Right lobe of liver (tissue), 4 donors: ENCODE measurements at regions not wholly inside any gene's neighbourhood (a gene's known extent, or its start where the extent isn't known, plus 50 kb on each side); places are given as distances from the start of the nearest gene placed in this dataset.

Experiments
- POLR2A ChIP-seq: fragments of 450-650 bp; IDR thresholded peaks from one replicate; pipeline ENCODE4 v1.6.1; 2017; ENCODE audit warnings: antibody characterized with exemption, mild to moderate bottlenecking
- TF ChIP-seq, protein P1 (sequence below), 4 donors: fragments of 200-600 bp in 3 of 4; fragments of 450-650 bp in 1 of 4; IDR thresholded peaks; one replicate each; pipeline versions ENCODE4 v1.5.1 to v1.8.0; 2016 to 2022; ENCODE audit warnings: antibody characterized with exemption in 4 of 4, mild to moderate bottlenecking in 2 of 4
- donor health status: DM: no; HTN: no; CAD: no.
- donor health status: DM: no; HTN: no; CAD: no.
- donor health status: DM: no; HTN: yes; CAD: no.

GRCh38 chr3:43854283-43854682 lies 163.5 kb downstream of the ABHD5 start:
- TF ChIP-seq, protein P1, sequence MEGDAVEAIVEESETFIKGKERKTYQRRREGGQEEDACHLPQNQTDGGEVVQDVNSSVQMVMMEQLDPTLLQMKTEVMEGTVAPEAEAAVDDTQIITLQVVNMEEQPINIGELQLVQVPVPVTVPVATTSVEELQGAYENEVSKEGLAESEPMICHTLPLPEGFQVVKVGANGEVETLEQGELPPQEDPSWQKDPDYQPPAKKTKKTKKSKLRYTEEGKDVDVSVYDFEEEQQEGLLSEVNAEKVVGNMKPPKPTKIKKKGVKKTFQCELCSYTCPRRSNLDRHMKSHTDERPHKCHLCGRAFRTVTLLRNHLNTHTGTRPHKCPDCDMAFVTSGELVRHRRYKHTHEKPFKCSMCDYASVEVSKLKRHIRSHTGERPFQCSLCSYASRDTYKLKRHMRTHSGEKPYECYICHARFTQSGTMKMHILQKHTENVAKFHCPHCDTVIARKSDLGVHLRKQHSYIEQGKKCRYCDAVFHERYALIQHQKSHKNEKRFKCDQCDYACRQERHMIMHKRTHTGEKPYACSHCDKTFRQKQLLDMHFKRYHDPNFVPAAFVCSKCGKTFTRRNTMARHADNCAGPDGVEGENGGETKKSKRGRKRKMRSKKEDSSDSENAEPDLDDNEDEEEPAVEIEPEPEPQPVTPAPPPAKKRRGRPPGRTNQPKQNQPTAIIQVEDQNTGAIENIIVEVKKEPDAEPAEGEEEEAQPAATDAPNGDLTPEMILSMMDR (IDR thresholded peaks at IDR 0.05) = no peak
- TF ChIP-seq POLR2A = no peak
